ENCODE measurements at regions not wholly inside any gene's neighbourhood (a gene's known extent, or its start where the extent isn't known, plus 50 kb on each side); places are given as distances from the start of the nearest gene placed in this dataset.

DNA sequence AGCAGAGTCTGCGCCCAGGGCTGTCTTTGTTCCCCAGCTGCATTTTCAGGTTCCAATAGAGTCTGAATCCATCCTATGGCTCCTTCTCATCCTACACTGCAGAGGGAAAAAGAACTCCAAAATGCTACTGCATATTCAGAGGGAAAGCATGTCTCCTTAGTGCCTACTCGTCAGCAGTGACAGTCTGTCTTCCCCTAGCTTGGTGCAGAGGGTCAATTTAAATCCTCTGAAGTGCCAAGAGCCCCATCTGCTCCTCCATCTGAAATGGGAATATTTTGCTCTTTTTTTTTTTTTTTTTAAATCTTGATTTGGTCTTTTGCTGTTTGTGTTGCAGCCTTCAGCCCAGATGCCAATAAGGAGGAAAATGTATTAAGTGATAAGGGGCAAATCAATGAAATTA is 199.3 kb downstream of the RNF144A start:
- no peaks in the 10 kb centered on the region for H4K20me1 ChIP-seq (ENCODE audit: insufficient read depth, low read length)
- no peak overlapping the region for H2AFZ ChIP-seq (ENCODE audit: low read length)
- H3F3A ChIP-seq (ENCODE audit: insufficient read depth, low read length), result no peaks in the 10 kb centered on the region
- no peaks in the 10 kb centered on the region for H3K4me1 ChIP-seq (ENCODE audit: low read length)
- H3K79me2 ChIP-seq (ENCODE audit: low read length), result no peaks in the 10 kb centered on the region
- no peaks in the 10 kb centered on the region for H3K9me3 ChIP-seq (replicated peaks; ENCODE audit: insufficient read depth, low read length)
- no peaks in the 10 kb centered on the region for H3K27me3 ChIP-seq (replicated peaks; ENCODE audit: insufficient read depth, low read length)
- TF ChIP-seq EZH2 (optimal IDR thresholded peaks at IDR 0.05; ENCODE audit: low read depth, low read length) (no peak), EZH2phosphoT487 (IDR thresholded peaks at IDR 0.05; ENCODE audit: low read length) (no peak)
- TF ChIP-seq, protein P1, sequence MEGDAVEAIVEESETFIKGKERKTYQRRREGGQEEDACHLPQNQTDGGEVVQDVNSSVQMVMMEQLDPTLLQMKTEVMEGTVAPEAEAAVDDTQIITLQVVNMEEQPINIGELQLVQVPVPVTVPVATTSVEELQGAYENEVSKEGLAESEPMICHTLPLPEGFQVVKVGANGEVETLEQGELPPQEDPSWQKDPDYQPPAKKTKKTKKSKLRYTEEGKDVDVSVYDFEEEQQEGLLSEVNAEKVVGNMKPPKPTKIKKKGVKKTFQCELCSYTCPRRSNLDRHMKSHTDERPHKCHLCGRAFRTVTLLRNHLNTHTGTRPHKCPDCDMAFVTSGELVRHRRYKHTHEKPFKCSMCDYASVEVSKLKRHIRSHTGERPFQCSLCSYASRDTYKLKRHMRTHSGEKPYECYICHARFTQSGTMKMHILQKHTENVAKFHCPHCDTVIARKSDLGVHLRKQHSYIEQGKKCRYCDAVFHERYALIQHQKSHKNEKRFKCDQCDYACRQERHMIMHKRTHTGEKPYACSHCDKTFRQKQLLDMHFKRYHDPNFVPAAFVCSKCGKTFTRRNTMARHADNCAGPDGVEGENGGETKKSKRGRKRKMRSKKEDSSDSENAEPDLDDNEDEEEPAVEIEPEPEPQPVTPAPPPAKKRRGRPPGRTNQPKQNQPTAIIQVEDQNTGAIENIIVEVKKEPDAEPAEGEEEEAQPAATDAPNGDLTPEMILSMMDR (IDR thresholded peaks at IDR 0.05; ENCODE audit: low read length), result no peak
- no peak for DNase-seq
- no peaks in the 10 kb centered on the region for H3K9me2 ChIP-seq (replicated peaks; ENCODE audit: insufficient read depth, low read length)
- no peak overlapping the region for H3K27ac ChIP-seq (ENCODE audit: low read length)
- H3K4me3 ChIP-seq (ENCODE audit: low read length), result no peak overlapping the region
- H3K9ac ChIP-seq (ENCODE audit: low read length), result no peak overlapping the region
- no peak overlapping the region for H3K4me2 ChIP-seq (ENCODE audit: low read depth, low read length)
- no peaks in the 10 kb centered on the region for H3K36me3 ChIP-seq (replicated peaks; ENCODE audit: insufficient read depth, low read length)

DNA sequence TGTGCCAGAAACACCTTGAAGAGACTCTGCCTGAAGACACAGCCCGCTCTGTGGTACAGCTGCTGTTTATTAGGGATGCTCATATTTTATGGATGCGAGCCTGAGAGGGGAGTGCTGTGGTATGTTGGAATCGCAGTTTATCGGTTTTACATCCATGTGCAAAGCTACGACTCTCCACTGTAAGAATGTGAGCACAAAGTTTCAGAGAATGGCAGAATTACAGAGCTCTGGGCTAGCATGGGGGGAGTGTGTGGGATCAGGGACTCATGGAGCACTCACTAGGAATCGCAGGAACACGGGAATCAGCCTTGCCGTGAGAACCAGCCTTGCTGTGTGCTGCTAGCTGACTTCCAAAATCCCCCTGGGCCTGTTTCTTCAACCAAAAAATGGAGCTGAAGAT is 199.9 kb downstream of the RNF144A start:
- Histone ChIP-seq H3K9me2 (replicated peaks; ENCODE audit: insufficient read depth, low read length) (no peaks in the 10 kb centered on the region), H3K9ac (ENCODE audit: low read length) (no peak overlapping the region), H3K36me3 (replicated peaks; ENCODE audit: insufficient read depth, low read length) (no peaks in the 10 kb centered on the region), H3K27me3 (replicated peaks; ENCODE audit: insufficient read depth, low read length) (no peaks in the 10 kb centered on the region), H3K4me2 (ENCODE audit: low read depth, low read length) (no peak overlapping the region), H3K9me3 (replicated peaks; ENCODE audit: insufficient read depth, low read length) (no peaks in the 10 kb centered on the region), H3K27ac (ENCODE audit: low read length) (no peak overlapping the region), H3K79me2 (ENCODE audit: low read length) (no peaks in the 10 kb centered on the region), H3K4me3 (ENCODE audit: low read length) (no peak overlapping the region), H4K20me1 (ENCODE audit: insufficient read depth, low read length) (no peaks in the 10 kb centered on the region), H3K4me1 (ENCODE audit: low read length) (no peaks in the 10 kb centered on the region), H3F3A (ENCODE audit: insufficient read depth, low read length) (no peaks in the 10 kb centered on the region), H2AFZ (ENCODE audit: low read length) (no peak overlapping the region)
- DNase-seq, result no peak
- TF ChIP-seq, protein P1 (IDR thresholded peaks at IDR 0.05; ENCODE audit: low read length), result no peak
- no peak for TF ChIP-seq EZH2phosphoT487 (IDR thresholded peaks at IDR 0.05; ENCODE audit: low read length)
- no peak for TF ChIP-seq EZH2 (optimal IDR thresholded peaks at IDR 0.05; ENCODE audit: low read depth, low read length)

DNA sequence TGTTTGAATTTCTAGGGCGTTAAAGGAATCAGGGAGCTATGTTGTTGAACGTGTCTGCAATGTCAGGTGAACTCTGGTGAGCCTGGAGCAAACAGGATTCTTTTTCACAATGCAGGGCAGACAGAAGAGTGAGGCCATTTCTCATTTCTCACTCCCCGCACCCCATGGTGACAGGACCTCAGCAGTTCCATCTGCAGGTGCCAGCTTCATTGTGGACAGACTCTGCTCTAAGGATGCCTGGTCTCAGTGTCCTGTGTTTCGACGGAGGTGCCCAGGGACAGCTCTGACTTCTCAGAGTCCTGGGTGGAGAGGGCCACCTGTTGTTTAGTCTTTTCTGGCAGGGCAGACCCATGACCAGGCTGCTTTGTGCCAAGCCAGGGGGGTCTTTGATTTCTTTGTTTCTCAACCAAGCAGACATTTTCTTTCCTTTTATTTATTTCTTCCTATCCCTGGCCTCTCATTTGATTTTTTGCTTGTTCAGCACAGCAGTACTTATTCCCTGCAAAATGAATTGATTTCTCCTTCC is 201.5 kb downstream of the RNF144A start:
- H3K79me2 ChIP-seq (ENCODE audit: low read length), result no peaks in the 10 kb centered on the region
- H3K4me3 ChIP-seq (ENCODE audit: low read length), result no peak overlapping the region
- no peaks in the 10 kb centered on the region for H4K20me1 ChIP-seq (ENCODE audit: insufficient read depth, low read length)
- TF ChIP-seq, protein P1 (IDR thresholded peaks at IDR 0.05; ENCODE audit: low read length), result no peak
- no peak for TF ChIP-seq EZH2phosphoT487 (IDR thresholded peaks at IDR 0.05; ENCODE audit: low read length)
- TF ChIP-seq EZH2 (optimal IDR thresholded peaks at IDR 0.05; ENCODE audit: low read depth, low read length), result no peak
- no peaks in the 10 kb centered on the region for H3K4me1 ChIP-seq (ENCODE audit: low read length)
- no peaks in the 10 kb centered on the region for H3K9me2 ChIP-seq (replicated peaks; ENCODE audit: insufficient read depth, low read length)
- no peak overlapping the region for H3K9ac ChIP-seq (ENCODE audit: low read length)
- no peak overlapping the region for H3K4me2 ChIP-seq (ENCODE audit: low read depth, low read length)
- H3K27ac ChIP-seq (ENCODE audit: low read length), result no peak overlapping the region
- H3K27me3 ChIP-seq (replicated peaks; ENCODE audit: insufficient read depth, low read length), result no peaks in the 10 kb centered on the region
- no peaks in the 10 kb centered on the region for H3K9me3 ChIP-seq (replicated peaks; ENCODE audit: insufficient read depth, low read length)
- DNase-seq, result no peak
- H2AFZ ChIP-seq (ENCODE audit: low read length), result no peak overlapping the region
- no peaks in the 10 kb centered on the region for H3K36me3 ChIP-seq (replicated peaks; ENCODE audit: insufficient read depth, low read length)
- H3F3A ChIP-seq (ENCODE audit: insufficient read depth, low read length), result no peaks in the 10 kb centered on the region
